Spinal cord (tissue), 9 donors: ENCODE measurements at regions not wholly inside any gene's neighbourhood (a gene's known extent, or its start where the extent isn't known, plus 50 kb on each side); places are given as distances from the start of the nearest gene placed in this dataset.

Experiments used
- DNase-seq, 6 donors: peaks; one replicate each; pipeline versions ENCODE4 v3.0.0 to v3.0.0-alpha.2; 2013 to 2015; ENCODE audit warnings: low spot score in 6 of 6, low read depth in 4 of 6
- H3K27ac ChIP-seq: one replicate; pipeline ENCODE4 v1.5.1; 2013; ENCODE audit warnings: low read depth, low read length, control low read depth
- H3K27me3 ChIP-seq: one replicate; pipeline ENCODE4 v1.6.1; 2013; ENCODE audit warnings: low read length; ENCODE audit not compliant: control insufficient read depth, insufficient read depth
- H3K36me3 ChIP-seq: one replicate; pipeline ENCODE4 v1.6.1; 2013; ENCODE audit warnings: low read length; ENCODE audit not compliant: control insufficient read depth, insufficient read depth
- H3K4me1 ChIP-seq: one replicate; pipeline ENCODE4 v1.6.1; 2013; ENCODE audit warnings: low read length; ENCODE audit not compliant: control insufficient read depth, insufficient read depth
- H3K4me3 ChIP-seq: one replicate; pipeline ENCODE4 v1.5.1; 2013; ENCODE audit warnings: low read depth, low read length, control low read depth
- H3K9me3 ChIP-seq: one replicate; pipeline ENCODE4 v1.6.1; 2013; ENCODE audit warnings: low read length; ENCODE audit not compliant: control insufficient read depth, insufficient read depth
- WGBS: methylation state at CpG from one replicate; pipeline ENCODE4 v1.1.5; 2013; ENCODE audit warnings: missing lambda C conversion rate; ENCODE audit not compliant: insufficient coverage; 5-methylcytosine and 5-hydroxymethylcytosine counted together
- donor health status: healthy.

DNA sequence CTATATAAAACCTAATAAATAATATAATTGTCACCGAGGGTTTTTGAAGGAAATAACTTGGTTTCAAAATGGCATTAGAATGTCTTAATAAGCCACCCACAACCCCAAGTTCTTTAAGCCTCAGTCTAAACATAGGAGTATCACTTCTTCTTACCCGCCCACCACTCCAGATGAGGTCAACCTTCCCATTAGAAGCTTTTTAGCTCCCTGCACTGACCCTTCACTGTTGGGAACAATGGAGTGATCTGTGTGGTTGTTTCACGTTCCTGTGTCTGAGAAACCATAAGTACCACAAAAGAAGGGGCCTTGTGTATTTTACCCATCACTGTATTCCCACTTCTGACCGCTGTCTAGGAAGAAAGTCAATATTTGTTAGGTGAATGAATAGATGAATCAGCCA, 326.3 kb upstream of the ZNF521 start:
- Histone ChIP-seq H3K27ac (no peak overlapping the region), H3K4me1 (no peaks in the 10 kb centered on the region), H3K4me3 (no peak overlapping the region), H3K27me3 (no peaks in the 10 kb centered on the region), H3K36me3 (no peaks in the 10 kb centered on the region), H3K9me3 (no peaks in the 10 kb centered on the region)
- DNase-seq: no peak
- WGBS: no CpG with 5 or more reads among the region's 4 CpGs

DNA sequence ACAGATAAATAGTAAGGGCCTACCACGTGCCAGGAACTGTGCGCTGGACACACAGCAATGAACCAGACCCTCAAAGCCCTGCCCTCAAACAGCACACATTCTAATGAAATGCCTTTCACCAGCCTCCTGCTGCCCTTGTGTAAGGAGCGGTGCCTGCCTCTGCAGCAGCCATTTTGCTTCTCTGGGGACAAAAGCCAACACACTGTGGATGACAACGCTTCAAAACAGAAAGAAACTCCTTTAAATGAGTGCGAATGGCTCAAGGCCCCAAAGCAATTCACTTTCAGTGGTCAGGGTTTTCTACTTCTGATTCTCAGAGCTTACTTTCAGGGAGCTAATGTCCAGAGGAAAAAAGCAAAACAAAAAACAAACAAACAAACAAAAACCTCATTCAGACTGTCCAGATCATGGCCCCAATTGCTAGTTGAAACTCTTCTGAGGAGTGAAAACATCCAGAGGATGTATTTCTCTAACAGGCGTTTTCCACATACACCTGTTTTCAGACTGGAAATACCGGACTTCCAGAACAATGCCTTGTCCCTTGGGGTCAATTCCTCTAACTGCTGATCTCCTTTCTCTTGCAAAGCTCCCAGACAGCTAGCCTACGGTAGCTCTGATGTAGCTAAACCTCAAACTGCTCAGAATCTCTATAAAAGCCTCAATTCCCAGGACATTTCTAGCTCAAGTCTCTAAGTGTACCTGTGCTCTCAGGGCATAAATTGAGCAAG, 323.3 kb upstream of the ZNF521 start:
- Histone ChIP-seq H3K36me3 (no peaks in the 10 kb centered on the region), H3K27me3 (no peaks in the 10 kb centered on the region), H3K4me3 (no peak overlapping the region), H3K27ac (no peak overlapping the region), H3K9me3 (no peaks in the 10 kb centered on the region), H3K4me1 (no peaks in the 10 kb centered on the region)
- DNase-seq: no peak
- WGBS: 75% methylated on average over 7 of the region's 8 CpGs

DNA sequence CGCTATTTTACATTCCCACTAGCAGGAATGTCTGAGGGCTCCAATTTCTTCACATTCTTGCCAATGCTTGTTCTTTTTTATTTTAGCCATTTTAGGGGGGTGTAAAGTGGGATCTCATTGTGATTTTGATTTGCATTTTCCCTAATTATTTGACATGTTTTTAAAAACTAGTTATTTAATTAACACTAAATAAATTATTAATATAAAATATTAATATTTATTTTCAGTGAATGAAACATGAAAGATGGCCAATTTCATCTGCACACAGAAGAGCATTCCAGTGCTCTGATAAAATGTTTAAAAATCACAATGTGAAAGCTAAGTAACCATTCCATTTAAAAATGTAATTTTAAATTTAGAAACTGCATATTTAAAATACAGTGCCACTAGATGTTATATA, 322.2 kb upstream of the ZNF521 start:
- WGBS: no CpG with 5 or more reads among the region's 1 CpG

DNA sequence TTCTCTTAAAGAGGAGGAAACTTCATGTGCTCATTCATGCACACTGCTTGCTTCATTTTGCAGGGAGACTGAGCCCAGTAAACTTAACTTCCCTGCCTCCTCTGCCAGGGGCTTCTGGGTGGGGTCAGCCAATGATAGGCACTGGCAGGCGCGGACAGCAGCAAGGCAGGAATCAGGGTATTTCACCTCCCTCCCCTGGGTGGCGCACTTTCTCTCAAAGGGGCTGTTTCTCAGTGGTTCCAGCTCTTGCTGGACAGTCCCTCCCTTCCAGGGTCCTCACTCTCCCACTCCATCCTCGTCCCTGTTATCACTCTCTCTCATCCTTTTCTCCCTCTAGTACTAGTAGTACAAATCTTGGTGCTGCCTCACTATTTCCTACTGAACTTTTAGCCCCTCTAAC, 320.5 kb upstream of the ZNF521 start:
- H3K27ac ChIP-seq: no peak overlapping the region
- H3K9me3 ChIP-seq: no peaks in the 10 kb centered on the region
- 91% methylated on average over 4 of the region's 4 CpGs for WGBS
- H3K4me1 ChIP-seq: no peaks in the 10 kb centered on the region
- no peak for DNase-seq
- H3K4me3 ChIP-seq: no peak overlapping the region
- H3K27me3 ChIP-seq: no peaks in the 10 kb centered on the region
- no peaks in the 10 kb centered on the region for H3K36me3 ChIP-seq

More for the DNA sequence above, 322.2 kb upstream of the ZNF521 start:
- Histone ChIP-seq H3K27ac (no peak overlapping the region), H3K4me1 (no peaks in the 10 kb centered on the region), H3K4me3 (no peak overlapping the region), H3K36me3 (no peaks in the 10 kb centered on the region), H3K27me3 (no peaks in the 10 kb centered on the region), H3K9me3 (no peaks in the 10 kb centered on the region)
- DNase-seq: no peak

- H3K4me3 ChIP-seq: no peak overlapping the region
- no peaks in the 10 kb centered on the region for H3K9me3 ChIP-seq
- no peaks in the 10 kb centered on the region for H3K27me3 ChIP-seq
- no peaks in the 10 kb centered on the region for H3K4me1 ChIP-seq
- no peak overlapping the region for H3K27ac ChIP-seq
- no peaks in the 10 kb centered on the region for H3K36me3 ChIP-seq
- WGBS: 40% methylated on average over 1 of the region's 3 CpGs
- no peak for DNase-seq
Observed at GRCh38 chr18:25669741-25670140, 317.8 kb upstream of the ZNF521 start.

GRCh38 chr18:25662272-25662671, 310.3 kb upstream of the ZNF521 start:
- H3K36me3 ChIP-seq: no peaks in the 10 kb centered on the region
- DNase-seq: no peak
- no peak overlapping the region for H3K27ac ChIP-seq
- no peaks in the 10 kb centered on the region for H3K9me3 ChIP-seq
- H3K27me3 ChIP-seq: no peaks in the 10 kb centered on the region
- no peaks in the 10 kb centered on the region for H3K4me1 ChIP-seq
- H3K4me3 ChIP-seq: no peak overlapping the region
- 80% methylated on average over 2 of the region's 4 CpGs for whole genome bisulfite sequencing

DNA sequence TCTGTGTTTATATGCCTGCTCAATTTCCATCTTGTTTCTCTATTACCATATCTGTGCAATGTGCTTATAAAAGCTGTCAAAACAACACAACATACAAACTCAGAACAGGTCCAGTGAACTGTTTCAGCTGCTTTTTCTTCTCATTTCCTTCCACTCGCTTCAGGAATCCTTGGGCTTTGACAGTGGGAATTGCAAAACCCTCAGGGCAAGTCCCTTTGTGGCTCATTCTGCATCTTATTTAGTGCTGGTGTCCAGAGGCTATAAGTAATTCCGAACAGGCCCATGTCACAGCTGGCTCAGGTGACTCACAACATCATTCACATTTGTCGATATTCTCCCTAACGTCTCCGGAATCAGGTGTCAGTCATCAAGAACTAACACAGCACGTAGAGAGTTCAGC, 309.9 kb upstream of the ZNF521 start:
- no peak overlapping the region for H3K4me3 ChIP-seq
- no peaks in the 10 kb centered on the region for H3K27me3 ChIP-seq
- H3K4me1 ChIP-seq: no peaks in the 10 kb centered on the region
- no peaks in the 10 kb centered on the region for H3K9me3 ChIP-seq
- no peaks in the 10 kb centered on the region for H3K36me3 ChIP-seq
- 82% methylated on average over 5 of the region's 6 CpGs for WGBS
- DNase-seq: no peak
- H3K27ac ChIP-seq: no peak overlapping the region

GRCh38 chr18:25659541-25659940, 307.6 kb upstream of the ZNF521 start:
- H3K4me1 ChIP-seq: no peaks in the 10 kb centered on the region
- H3K4me3 ChIP-seq: no peak overlapping the region
- no peaks in the 10 kb centered on the region for H3K9me3 ChIP-seq
- H3K27me3 ChIP-seq: no peaks in the 10 kb centered on the region
- H3K27ac ChIP-seq: no peak overlapping the region
- DNase-seq: peak in 1 of 6 donors; percentile 52
- WGBS: 84% methylated on average over 3 of the region's 6 CpGs
- H3K36me3 ChIP-seq: no peaks in the 10 kb centered on the region

- Histone ChIP-seq H3K27me3 (no peaks in the 10 kb centered on the region), H3K4me3 (no peak overlapping the region), H3K4me1 (no peaks in the 10 kb centered on the region), H3K36me3 (no peaks in the 10 kb centered on the region), H3K27ac (no peak overlapping the region), H3K9me3 (no peaks in the 10 kb centered on the region)
- 29% methylated on average over 1 of the region's 4 CpGs for WGBS
- DNase-seq: no peak
Observed at GRCh38 chr18:25658476-25658875, 306.5 kb upstream of the ZNF521 start.

- Histone ChIP-seq H3K9me3 (no peaks in the 10 kb centered on the region), H3K4me3 (no peak overlapping the region), H3K27me3 (no peaks in the 10 kb centered on the region), H3K27ac (no peak overlapping the region), H3K36me3 (no peaks in the 10 kb centered on the region), H3K4me1 (no peaks in the 10 kb centered on the region)
- WGBS: no CpG with 5 or more reads among the region's 1 CpG
- DNase-seq: no peak
Observed at GRCh38 chr18:25651553-25651952, 299.6 kb upstream of the ZNF521 start.
